Frontal cortex (tissue), 3 donors: ENCODE measurements at regions not wholly inside any gene's neighbourhood (a gene's known extent, or its start where the extent isn't known, plus 50 kb on each side); places are given as distances from the start of the nearest gene placed in this dataset.
"Not testable (repeated sequence)": the region's sequence is repeated elsewhere in the genome, so short reads cannot be mapped to it uniquely, and the experiment has no call there.

Experiments
- DNase-seq, 2 donors: peaks; one replicate each; pipeline ENCODE4 v3.0.0; 2012; ENCODE audit warnings: low spot score in 2 of 2
- FAIRE-seq: peaks from 2 replicates; lab custom pipeline; 2012; peaks lifted over from hg19 to GRCh38; lab: Jason Lieb, UNC
- donor health status: control.
- donor health status: control.
- donor health status: control.

GRCh38 chr5:117195076-117195475, 620.5 kb upstream of the SEMA6A start:
- DNase-seq (no peak), FAIRE-seq (no peak)

- DNase-seq (no peak), FAIRE-seq (no peak)
These were observed 616.6 kb upstream of the SEMA6A start for GRCh38 chr5:117191251-117191650.

- no peak for FAIRE-seq
- DNase-seq = no peak
These were observed 615.2 kb upstream of the SEMA6A start for GRCh38 chr5:117189784-117190183.

GRCh38 chr5:117188211-117188610, 613.6 kb upstream of the SEMA6A start:
- FAIRE-seq (no peak), DNase-seq (no peak)

GRCh38 chr5:117186751-117187150, 612.1 kb upstream of the SEMA6A start:
- no peak for DNase-seq
- no peak for FAIRE-seq

GRCh38 chr5:117183326-117183725, 608.7 kb upstream of the SEMA6A start:
- no peak for DNase-seq
- no peak for FAIRE-seq

- DNase-seq (no peak), FAIRE-seq (peak; percentile 10)
These were observed 607.5 kb upstream of the SEMA6A start for GRCh38 chr5:117182104-117182503.

- no peak for FAIRE-seq
These were observed 602.7 kb upstream of the SEMA6A start for GRCh38 chr5:117177302-117177701.

GRCh38 chr5:117165068-117165467, 590.4 kb upstream of the SEMA6A start:
- DNase-seq = no peak
- no peak for FAIRE-seq

More at GRCh38 chr5:117177302-117177701, 602.7 kb upstream of the SEMA6A start:
- no peak for DNase-seq

GRCh38 chr5:117161718-117162335, 587.2 kb upstream of the SEMA6A start:
- FAIRE-seq (no peak), DNase-seq (no peak)

GRCh38 chr5:117160391-117160790, 585.8 kb upstream of the SEMA6A start:
- FAIRE-seq (no peak), DNase-seq (no peak)

- no peak for DNase-seq
- FAIRE-seq = no peak
These were observed 574.7 kb upstream of the SEMA6A start for GRCh38 chr5:117149312-117149711.

GRCh38 chr5:117144086-117144485, 569.5 kb upstream of the SEMA6A start:
- FAIRE-seq (no peak), DNase-seq (no peak)

- FAIRE-seq (no peak), DNase-seq (no peak)
These were observed 568.8 kb upstream of the SEMA6A start for GRCh38 chr5:117143406-117143805.

GRCh38 chr5:117138523-117138922, 563.9 kb upstream of the SEMA6A start:
- FAIRE-seq (peak; percentile 81), DNase-seq (no peak)

GRCh38 chr5:117135851-117136250, 561.2 kb upstream of the SEMA6A start:
- DNase-seq (no peak), FAIRE-seq (no peak)

GRCh38 chr5:117133198-117133597, 558.6 kb upstream of the SEMA6A start:
- FAIRE-seq = no peak
- no peak for DNase-seq

- no peak for FAIRE-seq
These were observed 557.3 kb upstream of the SEMA6A start for GRCh38 chr5:117131876-117132275.

GRCh38 chr5:117131048-117131679, 556.5 kb upstream of the SEMA6A start:
- FAIRE-seq (no peak), DNase-seq (no peak)

More at GRCh38 chr5:117131876-117132275, 557.3 kb upstream of the SEMA6A start:
- DNase-seq = no peak

GRCh38 chr5:117118499-117118898, 543.9 kb upstream of the SEMA6A start:
- DNase-seq = no peak
- no peak for FAIRE-seq

- not testable (repeated sequence) for DNase-seq, FAIRE-seq
These were observed 542.7 kb upstream of the SEMA6A start for GRCh38 chr5:117117314-117117713.

GRCh38 chr5:117110548-117110947, 535.9 kb upstream of the SEMA6A start:
- FAIRE-seq (no peak), DNase-seq (no peak)
